ENCODE measurements at regions not wholly inside any gene's neighbourhood (a gene's known extent, or its start where the extent isn't known, plus 50 kb on each side); places are given as distances from the start of the nearest gene placed in this dataset.

DNA sequence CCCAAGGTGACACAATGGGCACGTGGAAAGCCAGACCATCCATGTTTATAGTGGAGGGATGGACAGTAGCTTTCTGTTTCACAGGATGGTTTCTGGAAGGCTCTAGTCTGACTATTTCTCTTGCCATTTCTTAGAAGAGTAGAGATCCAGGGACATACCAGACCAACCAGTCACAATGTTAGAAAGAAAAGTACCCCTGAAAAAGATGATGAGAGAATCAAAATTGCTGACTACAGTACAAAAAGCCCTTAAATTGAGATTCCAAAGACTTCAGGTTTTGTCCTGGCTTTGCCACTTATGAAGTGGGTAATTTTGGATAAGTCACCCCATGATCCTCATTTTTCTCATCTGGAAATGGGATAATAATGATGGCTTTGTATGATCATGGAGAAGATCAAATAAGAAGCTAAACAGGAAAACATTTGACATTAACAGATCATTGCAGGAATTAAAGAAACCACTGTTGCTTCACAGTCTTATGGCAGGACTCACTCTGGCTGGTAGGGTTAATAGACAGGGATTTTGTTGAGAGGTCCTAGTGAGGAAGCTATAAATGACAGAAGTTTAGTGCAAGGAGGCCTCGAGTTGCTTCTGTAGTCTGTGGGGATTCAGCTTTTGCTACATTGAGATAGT is 386.0 kb downstream of the IRS1 start:
- Histone ChIP-seq H3K9me3 (ENCODE audit: control insufficient read depth, low read length) (no peaks in the 10 kb centered on the region), H3K27me3 (ENCODE audit: control insufficient read depth in 1 of 2, insufficient read depth in 2 of 2, low read length in 1 of 2) (no peaks in the 10 kb centered on the region), H3K4me3 (ENCODE audit: low read length in 2 of 2) (no peak overlapping the region), H3K27ac (ENCODE audit: low read depth in 1 of 2, low read length in 2 of 2) (no peak overlapping the region), H3K36me3 (ENCODE audit: control insufficient read depth in 1 of 2, insufficient read depth in 2 of 2, low read length in 1 of 2) (no peaks in the 10 kb centered on the region), H3K4me1 (ENCODE audit: control insufficient read depth in 1 of 2, insufficient read depth in 2 of 2, low read length in 2 of 2) (peaks cover 0 to 2% of the 10 kb centered on the region in 2 donors)
- 60 to 68% methylated on average over 2 of the region's 2 CpGs for WGBS, 2 donors
- no peak for DNase-seq
- no peak for ATAC-seq (ENCODE audit: low FRiP score)
- intact Hi-C loops (cut with DNase I), result no loop called here

DNA sequence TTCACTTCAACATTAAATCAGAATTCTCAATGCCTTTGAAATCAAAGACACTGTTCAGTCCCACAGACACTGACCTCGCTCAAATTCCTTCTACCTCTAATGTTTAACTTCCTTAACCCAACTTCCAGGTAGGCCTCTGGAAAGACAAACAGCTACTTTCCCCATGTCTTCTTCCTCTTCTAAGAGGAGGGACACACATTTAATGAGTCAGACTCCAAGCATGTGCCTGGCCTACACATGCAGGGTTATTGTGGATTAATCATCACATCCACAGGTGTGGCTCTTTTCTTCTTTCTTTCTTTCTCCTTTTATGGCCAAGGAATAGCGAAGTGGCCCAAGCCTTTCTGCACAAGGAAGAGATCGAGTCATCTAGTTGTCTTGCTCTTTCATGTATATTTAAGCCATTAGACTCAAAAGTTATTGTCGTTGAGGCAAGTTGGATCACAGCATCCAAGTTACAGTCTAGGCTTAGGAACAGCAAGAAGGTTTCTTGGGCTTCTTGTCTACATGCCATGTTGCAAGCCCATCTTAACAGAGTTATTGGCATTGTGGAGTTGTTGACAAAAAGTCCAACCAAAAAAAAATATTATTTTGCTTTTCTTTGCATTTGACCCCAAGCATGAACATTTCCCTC is 387.8 kb downstream of the IRS1 start:
- H3K36me3 ChIP-seq (ENCODE audit: control insufficient read depth in 1 of 2, insufficient read depth in 2 of 2, low read length in 1 of 2), result no peaks in the 10 kb centered on the region
- H3K4me1 ChIP-seq (ENCODE audit: control insufficient read depth in 1 of 2, insufficient read depth in 2 of 2, low read length in 2 of 2), result peaks cover 0 to 2% of the 10 kb centered on the region in 2 donors
- intact Hi-C loops (cut with DNase I), result no loop called here
- no peak for ATAC-seq (ENCODE audit: low FRiP score)
- no peaks in the 10 kb centered on the region for H3K9me3 ChIP-seq (ENCODE audit: control insufficient read depth, low read length)
- WGBS, 2 donors, result 98% methylated on average over 4 of the region's 4 CpGs
- DNase-seq, result no peak
- no peak overlapping the region for H3K27ac ChIP-seq (ENCODE audit: low read depth in 1 of 2, low read length in 2 of 2)
- no peak overlapping the region for H3K4me3 ChIP-seq (ENCODE audit: low read length in 2 of 2)
- H3K27me3 ChIP-seq (ENCODE audit: control insufficient read depth in 1 of 2, insufficient read depth in 2 of 2, low read length in 1 of 2), result no peaks in the 10 kb centered on the region

DNA sequence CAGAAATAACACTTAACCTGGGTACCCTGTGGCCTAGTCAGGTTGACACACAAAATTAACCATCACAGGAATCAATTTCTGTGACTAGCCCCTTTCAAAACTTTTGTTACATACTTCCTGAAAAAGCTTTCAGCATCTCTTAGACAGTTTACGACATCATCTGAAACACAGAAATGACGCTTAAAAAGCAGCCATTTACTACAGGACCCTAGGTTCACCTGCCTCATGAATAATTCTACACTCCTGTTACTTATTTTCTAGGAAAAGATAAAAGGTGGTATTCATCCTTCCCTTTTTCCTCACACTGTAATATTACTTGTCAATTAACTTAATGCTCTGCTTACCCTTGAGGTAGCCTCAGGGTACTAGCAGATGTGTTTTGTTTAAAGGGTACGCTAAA is 388.4 kb downstream of the IRS1 start:
- Histone ChIP-seq H3K4me1 (ENCODE audit: control insufficient read depth in 1 of 2, insufficient read depth in 2 of 2, low read length in 2 of 2) (peaks cover 0 to 2% of the 10 kb centered on the region in 2 donors), H3K27ac (ENCODE audit: low read depth in 1 of 2, low read length in 2 of 2) (no peak overlapping the region), H3K9me3 (ENCODE audit: control insufficient read depth, low read length) (no peaks in the 10 kb centered on the region), H3K27me3 (ENCODE audit: control insufficient read depth in 1 of 2, insufficient read depth in 2 of 2, low read length in 1 of 2) (no peaks in the 10 kb centered on the region), H3K36me3 (ENCODE audit: control insufficient read depth in 1 of 2, insufficient read depth in 2 of 2, low read length in 1 of 2) (no peaks in the 10 kb centered on the region), H3K4me3 (ENCODE audit: low read length in 2 of 2) (no peak overlapping the region)
- no peak for ATAC-seq (ENCODE audit: low FRiP score)
- 98 to 99% methylated on average over 3 of the region's 3 CpGs for WGBS, 2 donors
- intact Hi-C loops (cut with DNase I), result no loop called here
- DNase-seq, result no peak

DNA sequence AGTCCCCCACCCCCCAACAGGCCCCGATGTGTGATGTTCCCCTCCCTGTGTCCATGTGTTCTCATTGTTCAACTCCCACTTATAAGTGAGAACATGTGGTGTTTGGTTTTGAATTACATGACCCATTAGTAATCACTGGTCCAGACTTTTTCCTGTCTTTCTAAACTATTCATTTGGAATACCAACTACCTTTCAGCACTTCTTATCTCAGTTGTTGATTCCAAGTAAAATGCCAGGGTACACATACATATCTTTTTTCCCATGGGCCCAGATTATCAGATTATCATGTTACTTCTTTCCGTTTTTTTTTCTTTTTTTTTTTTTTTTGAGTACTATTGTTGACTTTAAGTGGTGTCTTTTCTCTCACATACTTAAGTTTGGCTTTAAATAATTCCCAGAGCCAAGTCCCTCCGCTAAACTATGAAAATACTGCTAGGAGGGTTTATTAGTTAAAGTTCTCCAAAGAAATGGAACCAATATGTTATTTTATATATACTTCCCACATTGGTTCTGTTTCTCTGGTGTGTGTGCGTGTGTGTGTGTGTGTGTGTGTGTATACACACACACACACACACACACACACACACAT is 389.3 kb downstream of the IRS1 start:
- intact Hi-C loops (cut with DNase I), result no loop called here
- ATAC-seq (ENCODE audit: low FRiP score) (no peak), DNase-seq (no peak)
- H3K36me3 ChIP-seq (ENCODE audit: control insufficient read depth in 1 of 2, insufficient read depth in 2 of 2, low read length in 1 of 2), result no peaks in the 10 kb centered on the region
- H3K27me3 ChIP-seq (ENCODE audit: control insufficient read depth in 1 of 2, insufficient read depth in 2 of 2, low read length in 1 of 2), result no peaks in the 10 kb centered on the region
- H3K4me3 ChIP-seq (ENCODE audit: low read length in 2 of 2), result no peak overlapping the region
- no peaks in the 10 kb centered on the region for H3K9me3 ChIP-seq (ENCODE audit: control insufficient read depth, low read length)
- 9 to 15% methylated on average over 4 of the region's 4 CpGs for WGBS, 2 donors
- H3K4me1 ChIP-seq (ENCODE audit: control insufficient read depth in 1 of 2, insufficient read depth in 2 of 2, low read length in 2 of 2), result peaks cover 0 to 2% of the 10 kb centered on the region in 2 donors
- no peak overlapping the region for H3K27ac ChIP-seq (ENCODE audit: low read depth in 1 of 2, low read length in 2 of 2)

DNA sequence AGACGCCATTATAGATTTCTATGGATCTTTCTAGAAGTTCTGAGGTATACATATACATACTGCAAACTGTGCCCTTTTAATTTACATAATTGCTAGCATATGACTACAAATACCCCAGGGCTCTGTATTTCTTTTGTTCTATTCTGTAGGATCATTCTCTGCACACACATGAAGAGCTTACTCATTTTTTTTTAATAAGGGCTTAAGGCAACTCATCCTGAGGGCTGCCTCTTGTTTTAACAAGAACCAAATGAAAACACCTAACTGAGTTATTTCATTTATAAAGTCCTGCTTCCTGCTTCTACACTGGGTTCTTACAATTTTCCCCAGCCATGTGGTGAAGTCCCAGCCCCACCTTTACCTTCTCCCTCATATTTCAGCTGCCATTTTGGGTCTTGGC is 390.5 kb downstream of the IRS1 start:
- WGBS, 2 donors, result 97 to 99% methylated on average over 1 of the region's 1 CpG
- no peak overlapping the region for H3K4me3 ChIP-seq (ENCODE audit: low read length in 2 of 2)
- no peaks in the 10 kb centered on the region for H3K36me3 ChIP-seq (ENCODE audit: control insufficient read depth in 1 of 2, insufficient read depth in 2 of 2, low read length in 1 of 2)
- intact Hi-C loops (cut with DNase I), result no loop called here
- ATAC-seq (ENCODE audit: low FRiP score) (no peak), DNase-seq (no peak)
- no peak overlapping the region for H3K27ac ChIP-seq (ENCODE audit: low read depth in 1 of 2, low read length in 2 of 2)
- peaks cover 0 to 2% of the 10 kb centered on the region in 2 donors for H3K4me1 ChIP-seq (ENCODE audit: control insufficient read depth in 1 of 2, insufficient read depth in 2 of 2, low read length in 2 of 2)
- no peaks in the 10 kb centered on the region for H3K9me3 ChIP-seq (ENCODE audit: control insufficient read depth, low read length)
- H3K27me3 ChIP-seq (ENCODE audit: control insufficient read depth in 1 of 2, insufficient read depth in 2 of 2, low read length in 1 of 2), result no peaks in the 10 kb centered on the region

DNA sequence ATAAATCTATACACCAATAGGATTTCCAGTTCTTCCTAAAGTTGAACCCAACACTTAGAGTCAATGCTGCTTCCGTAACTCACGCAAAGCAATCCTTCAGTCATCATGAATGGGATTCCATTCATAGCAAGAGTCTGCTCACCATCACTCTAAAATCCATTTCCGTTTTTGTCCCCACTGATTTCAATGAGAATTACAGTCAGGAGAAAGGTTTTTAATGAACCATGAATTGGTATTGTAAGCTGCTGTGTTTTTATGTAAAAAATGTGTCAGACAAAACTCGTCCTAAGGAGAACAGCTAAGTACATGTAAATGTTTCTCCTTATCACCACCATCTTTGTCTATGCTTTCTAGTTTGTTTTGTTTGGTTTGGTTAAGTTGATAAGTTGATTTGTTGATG is 391.5 kb downstream of the IRS1 start:
- H3K36me3 ChIP-seq (ENCODE audit: control insufficient read depth in 1 of 2, insufficient read depth in 2 of 2, low read length in 1 of 2), result no peaks in the 10 kb centered on the region
- WGBS, 2 donors, result 76 to 84% methylated on average over 4 of the region's 4 CpGs
- no peaks in the 10 kb centered on the region for H3K27me3 ChIP-seq (ENCODE audit: control insufficient read depth in 1 of 2, insufficient read depth in 2 of 2, low read length in 1 of 2)
- H3K4me1 ChIP-seq (ENCODE audit: control insufficient read depth in 1 of 2, insufficient read depth in 2 of 2, low read length in 2 of 2), result peaks cover 0 to 2% of the 10 kb centered on the region in 2 donors
- ATAC-seq (ENCODE audit: low FRiP score) (no peak), DNase-seq (no peak)
- H3K4me3 ChIP-seq (ENCODE audit: low read length in 2 of 2), result no peak overlapping the region
- H3K9me3 ChIP-seq (ENCODE audit: control insufficient read depth, low read length), result no peaks in the 10 kb centered on the region
- intact Hi-C loops (cut with DNase I), result no loop called here
- no peak overlapping the region for H3K27ac ChIP-seq (ENCODE audit: low read depth in 1 of 2, low read length in 2 of 2)

DNA sequence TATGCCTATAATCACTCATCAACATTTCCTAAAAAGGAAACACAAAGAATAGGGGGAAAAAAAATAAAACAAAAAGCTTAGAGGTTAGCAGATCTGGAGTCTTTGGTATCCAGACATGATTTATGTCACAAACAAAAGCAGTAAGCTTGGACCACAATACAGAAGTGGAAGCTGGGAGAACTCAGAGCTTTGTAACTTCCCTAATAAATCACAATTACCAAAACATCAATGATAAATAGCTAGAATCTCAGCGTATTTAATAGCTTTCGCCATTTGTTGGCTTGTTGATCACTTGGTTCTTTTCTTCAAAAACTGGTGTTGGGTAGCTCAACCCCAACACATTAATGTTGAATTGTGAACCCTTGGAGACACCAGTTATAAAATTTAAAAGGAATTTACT is 392.5 kb downstream of the IRS1 start:
- DNase-seq (no peak), ATAC-seq (ENCODE audit: low FRiP score) (no peak)
- Histone ChIP-seq H3K9me3 (ENCODE audit: control insufficient read depth, low read length) (no peaks in the 10 kb centered on the region), H3K27ac (ENCODE audit: low read depth in 1 of 2, low read length in 2 of 2) (no peak overlapping the region), H3K4me1 (ENCODE audit: control insufficient read depth in 1 of 2, insufficient read depth in 2 of 2, low read length in 2 of 2) (peaks cover 0 to 2% of the 10 kb centered on the region in 2 donors), H3K27me3 (ENCODE audit: control insufficient read depth in 1 of 2, insufficient read depth in 2 of 2, low read length in 1 of 2) (no peaks in the 10 kb centered on the region), H3K36me3 (ENCODE audit: control insufficient read depth in 1 of 2, insufficient read depth in 2 of 2, low read length in 1 of 2) (no peaks in the 10 kb centered on the region), H3K4me3 (ENCODE audit: low read length in 2 of 2) (no peak overlapping the region)
- intact Hi-C loops (cut with DNase I), result no loop called here
- WGBS, 2 donors, result 69 to 75% methylated on average over 2 of the region's 2 CpGs

DNA sequence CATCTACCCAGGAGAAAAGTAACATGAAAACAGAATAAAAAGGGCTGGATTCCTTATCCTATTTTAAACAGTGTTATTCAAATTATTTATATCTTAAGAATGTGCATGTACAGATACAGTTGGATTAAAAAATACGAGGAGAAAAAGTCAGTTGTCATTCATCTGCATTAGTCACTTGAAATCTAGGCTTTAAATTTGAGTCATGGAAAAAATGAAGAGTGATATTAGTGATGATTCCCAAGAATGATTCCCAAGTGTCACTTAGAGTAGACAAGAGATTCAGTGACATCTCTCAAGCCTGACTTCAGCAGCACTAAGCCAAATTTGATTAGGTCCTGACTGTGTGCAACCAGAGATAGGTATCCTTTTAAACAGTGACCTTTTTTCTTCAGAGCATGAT is 394.2 kb downstream of the IRS1 start:
- Histone ChIP-seq H3K9me3 (ENCODE audit: control insufficient read depth, low read length) (no peaks in the 10 kb centered on the region), H3K36me3 (ENCODE audit: control insufficient read depth in 1 of 2, insufficient read depth in 2 of 2, low read length in 1 of 2) (no peaks in the 10 kb centered on the region), H3K27me3 (ENCODE audit: control insufficient read depth in 1 of 2, insufficient read depth in 2 of 2, low read length in 1 of 2) (no peaks in the 10 kb centered on the region), H3K4me3 (ENCODE audit: low read length in 2 of 2) (no peak overlapping the region), H3K27ac (ENCODE audit: low read depth in 1 of 2, low read length in 2 of 2) (no peak overlapping the region), H3K4me1 (ENCODE audit: control insufficient read depth in 1 of 2, insufficient read depth in 2 of 2, low read length in 2 of 2) (no peaks in the 10 kb centered on the region)
- intact Hi-C loops (cut with DNase I), result no loop called here
- no peak for DNase-seq
- WGBS, 2 donors, result 11 to 16% methylated on average over 1 of the region's 1 CpG
- ATAC-seq (ENCODE audit: low FRiP score), result no peak

DNA sequence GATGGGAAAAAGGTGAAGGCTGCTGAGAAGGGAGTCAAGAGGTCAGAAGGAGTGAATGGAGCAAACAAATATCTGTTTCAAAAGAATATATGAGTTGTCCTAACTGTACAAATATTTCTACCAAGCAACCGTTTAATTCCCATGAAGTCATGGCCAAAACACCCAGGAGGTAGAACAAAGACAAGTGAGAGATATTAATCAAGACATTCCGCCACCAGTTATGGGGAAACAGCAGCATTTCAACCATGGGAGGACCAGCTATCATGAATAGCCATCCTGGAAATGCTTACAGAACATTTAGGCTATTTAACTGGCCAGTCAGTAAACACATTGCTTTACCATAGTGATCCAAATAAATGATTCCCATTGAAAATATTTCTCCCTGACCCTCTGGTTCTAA is 396.3 kb downstream of the IRS1 start:
- ATAC-seq (ENCODE audit: low FRiP score), result no peak
- 61 to 62% methylated on average over 2 of the region's 2 CpGs for WGBS, 2 donors
- intact Hi-C loops (cut with DNase I), result no loop called here

More for the DNA sequence above, 396.3 kb downstream of the IRS1 start:
- no peak for DNase-seq
- no peak overlapping the region for H3K4me3 ChIP-seq (ENCODE audit: low read length in 2 of 2)
- H3K27ac ChIP-seq (ENCODE audit: low read depth in 1 of 2, low read length in 2 of 2), result no peak overlapping the region
- H3K27me3 ChIP-seq (ENCODE audit: control insufficient read depth in 1 of 2, insufficient read depth in 2 of 2, low read length in 1 of 2), result no peaks in the 10 kb centered on the region
- H3K9me3 ChIP-seq (ENCODE audit: control insufficient read depth, low read length), result no peaks in the 10 kb centered on the region
- no peaks in the 10 kb centered on the region for H3K4me1 ChIP-seq (ENCODE audit: control insufficient read depth in 1 of 2, insufficient read depth in 2 of 2, low read length in 2 of 2)
- H3K36me3 ChIP-seq (ENCODE audit: control insufficient read depth in 1 of 2, insufficient read depth in 2 of 2, low read length in 1 of 2), result no peaks in the 10 kb centered on the region
